ENCODE measurements at regions not wholly inside any gene's neighbourhood (a gene's known extent, or its start where the extent isn't known, plus 50 kb on each side); places are given as distances from the start of the nearest gene placed in this dataset.

DNA sequence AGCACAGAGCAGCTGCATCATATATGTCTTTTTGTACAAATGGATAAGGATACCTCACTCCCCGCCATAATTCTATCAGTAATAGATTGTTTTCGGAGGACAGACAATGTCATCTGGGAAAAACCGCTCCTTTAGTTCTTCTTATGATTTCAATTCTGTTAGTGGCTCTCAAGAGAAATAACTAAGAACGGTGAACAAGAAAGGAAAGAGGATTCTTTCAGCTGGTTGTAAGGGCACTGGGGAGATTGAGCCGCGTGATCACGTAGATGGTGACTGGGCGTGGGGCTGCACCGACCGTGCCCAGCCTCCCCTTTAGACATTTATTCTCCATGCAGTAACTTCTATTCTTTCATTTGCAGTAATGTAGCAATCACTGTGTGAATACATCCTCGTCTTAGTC is 99.4 kb upstream of the PEG3 start (continued):
- TF ChIP-seq, protein P1, sequence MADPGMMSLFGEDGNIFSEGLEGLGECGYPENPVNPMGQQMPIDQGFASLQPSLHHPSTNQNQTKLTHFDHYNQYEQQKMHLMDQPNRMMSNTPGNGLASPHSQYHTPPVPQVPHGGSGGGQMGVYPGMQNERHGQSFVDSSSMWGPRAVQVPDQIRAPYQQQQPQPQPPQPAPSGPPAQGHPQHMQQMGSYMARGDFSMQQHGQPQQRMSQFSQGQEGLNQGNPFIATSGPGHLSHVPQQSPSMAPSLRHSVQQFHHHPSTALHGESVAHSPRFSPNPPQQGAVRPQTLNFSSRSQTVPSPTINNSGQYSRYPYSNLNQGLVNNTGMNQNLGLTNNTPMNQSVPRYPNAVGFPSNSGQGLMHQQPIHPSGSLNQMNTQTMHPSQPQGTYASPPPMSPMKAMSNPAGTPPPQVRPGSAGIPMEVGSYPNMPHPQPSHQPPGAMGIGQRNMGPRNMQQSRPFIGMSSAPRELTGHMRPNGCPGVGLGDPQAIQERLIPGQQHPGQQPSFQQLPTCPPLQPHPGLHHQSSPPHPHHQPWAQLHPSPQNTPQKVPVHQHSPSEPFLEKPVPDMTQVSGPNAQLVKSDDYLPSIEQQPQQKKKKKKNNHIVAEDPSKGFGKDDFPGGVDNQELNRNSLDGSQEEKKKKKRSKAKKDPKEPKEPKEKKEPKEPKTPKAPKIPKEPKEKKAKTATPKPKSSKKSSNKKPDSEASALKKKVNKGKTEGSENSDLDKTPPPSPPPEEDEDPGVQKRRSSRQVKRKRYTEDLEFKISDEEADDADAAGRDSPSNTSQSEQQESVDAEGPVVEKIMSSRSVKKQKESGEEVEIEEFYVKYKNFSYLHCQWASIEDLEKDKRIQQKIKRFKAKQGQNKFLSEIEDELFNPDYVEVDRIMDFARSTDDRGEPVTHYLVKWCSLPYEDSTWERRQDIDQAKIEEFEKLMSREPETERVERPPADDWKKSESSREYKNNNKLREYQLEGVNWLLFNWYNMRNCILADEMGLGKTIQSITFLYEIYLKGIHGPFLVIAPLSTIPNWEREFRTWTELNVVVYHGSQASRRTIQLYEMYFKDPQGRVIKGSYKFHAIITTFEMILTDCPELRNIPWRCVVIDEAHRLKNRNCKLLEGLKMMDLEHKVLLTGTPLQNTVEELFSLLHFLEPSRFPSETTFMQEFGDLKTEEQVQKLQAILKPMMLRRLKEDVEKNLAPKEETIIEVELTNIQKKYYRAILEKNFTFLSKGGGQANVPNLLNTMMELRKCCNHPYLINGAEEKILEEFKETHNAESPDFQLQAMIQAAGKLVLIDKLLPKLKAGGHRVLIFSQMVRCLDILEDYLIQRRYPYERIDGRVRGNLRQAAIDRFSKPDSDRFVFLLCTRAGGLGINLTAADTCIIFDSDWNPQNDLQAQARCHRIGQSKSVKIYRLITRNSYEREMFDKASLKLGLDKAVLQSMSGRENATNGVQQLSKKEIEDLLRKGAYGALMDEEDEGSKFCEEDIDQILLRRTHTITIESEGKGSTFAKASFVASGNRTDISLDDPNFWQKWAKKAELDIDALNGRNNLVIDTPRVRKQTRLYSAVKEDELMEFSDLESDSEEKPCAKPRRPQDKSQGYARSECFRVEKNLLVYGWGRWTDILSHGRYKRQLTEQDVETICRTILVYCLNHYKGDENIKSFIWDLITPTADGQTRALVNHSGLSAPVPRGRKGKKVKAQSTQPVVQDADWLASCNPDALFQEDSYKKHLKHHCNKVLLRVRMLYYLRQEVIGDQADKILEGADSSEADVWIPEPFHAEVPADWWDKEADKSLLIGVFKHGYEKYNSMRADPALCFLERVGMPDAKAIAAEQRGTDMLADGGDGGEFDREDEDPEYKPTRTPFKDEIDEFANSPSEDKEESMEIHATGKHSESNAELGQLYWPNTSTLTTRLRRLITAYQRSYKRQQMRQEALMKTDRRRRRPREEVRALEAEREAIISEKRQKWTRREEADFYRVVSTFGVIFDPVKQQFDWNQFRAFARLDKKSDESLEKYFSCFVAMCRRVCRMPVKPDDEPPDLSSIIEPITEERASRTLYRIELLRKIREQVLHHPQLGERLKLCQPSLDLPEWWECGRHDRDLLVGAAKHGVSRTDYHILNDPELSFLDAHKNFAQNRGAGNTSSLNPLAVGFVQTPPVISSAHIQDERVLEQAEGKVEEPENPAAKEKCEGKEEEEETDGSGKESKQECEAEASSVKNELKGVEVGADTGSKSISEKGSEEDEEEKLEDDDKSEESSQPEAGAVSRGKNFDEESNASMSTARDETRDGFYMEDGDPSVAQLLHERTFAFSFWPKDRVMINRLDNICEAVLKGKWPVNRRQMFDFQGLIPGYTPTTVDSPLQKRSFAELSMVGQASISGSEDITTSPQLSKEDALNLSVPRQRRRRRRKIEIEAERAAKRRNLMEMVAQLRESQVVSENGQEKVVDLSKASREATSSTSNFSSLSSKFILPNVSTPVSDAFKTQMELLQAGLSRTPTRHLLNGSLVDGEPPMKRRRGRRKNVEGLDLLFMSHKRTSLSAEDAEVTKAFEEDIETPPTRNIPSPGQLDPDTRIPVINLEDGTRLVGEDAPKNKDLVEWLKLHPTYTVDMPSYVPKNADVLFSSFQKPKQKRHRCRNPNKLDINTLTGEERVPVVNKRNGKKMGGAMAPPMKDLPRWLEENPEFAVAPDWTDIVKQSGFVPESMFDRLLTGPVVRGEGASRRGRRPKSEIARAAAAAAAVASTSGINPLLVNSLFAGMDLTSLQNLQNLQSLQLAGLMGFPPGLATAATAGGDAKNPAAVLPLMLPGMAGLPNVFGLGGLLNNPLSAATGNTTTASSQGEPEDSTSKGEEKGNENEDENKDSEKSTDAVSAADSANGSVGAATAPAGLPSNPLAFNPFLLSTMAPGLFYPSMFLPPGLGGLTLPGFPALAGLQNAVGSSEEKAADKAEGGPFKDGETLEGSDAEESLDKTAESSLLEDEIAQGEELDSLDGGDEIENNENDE (IDR thresholded peaks at IDR 0.05; ENCODE audit: insufficient replicate concordance, low read length), result no peak
- TF ChIP-seq GABPA (IDR thresholded peaks at IDR 0.05; ENCODE audit: borderline replicate concordance, insufficient read depth, low read length), result no peak
- no peak for TF ChIP-seq SIRT6 (IDR thresholded peaks at IDR 0.05; ENCODE audit: low read length)
- no peak for TF ChIP-seq E2F6 (IDR thresholded peaks at IDR 0.05)
- TF ChIP-seq PHF8 (conservative IDR thresholded peaks at IDR 0.05; ENCODE audit: low read depth, low read length), result no peak
- TF ChIP-seq HDAC6 (IDR thresholded peaks at IDR 0.05; ENCODE audit: low read depth, low read length), result no peak
- TF ChIP-seq ATF3 (IDR thresholded peaks at IDR 0.05; ENCODE audit: insufficient read depth, low read depth, low read length), result no peak
- TF ChIP-seq RXRA (IDR thresholded peaks at IDR 0.05; ENCODE audit: insufficient read depth, low read depth, low read length), result no peak
- no peak for TF ChIP-seq SIN3A (conservative IDR thresholded peaks at IDR 0.05 in 1 of 2, IDR thresholded peaks at IDR 0.05 in 1 of 2; ENCODE audit: low read depth in 1 of 2, low read length in 2 of 2)
- TF ChIP-seq CBX5 (IDR thresholded peaks at IDR 0.05; ENCODE audit: low read depth, low read length), result no peak
- no peak for TF ChIP-seq KDM5A (IDR thresholded peaks at IDR 0.05; ENCODE audit: low read length)
